ENCODE measurements at regions not wholly inside any gene's neighbourhood (a gene's known extent, or its start where the extent isn't known, plus 50 kb on each side); places are given as distances from the start of the nearest gene placed in this dataset.
"Not testable (repeated sequence)": the region's sequence is repeated elsewhere in the genome, so short reads cannot be mapped to it uniquely, and the experiment has no call there.

- DNase-seq (ENCODE audit: low read depth in 1 of 2, low spot score in 1 of 2): no peak
These were observed 225.3 kb upstream of the KAZN start for GRCh38 chr1:14373081-14373758.

- no peak for DNase-seq (ENCODE audit: low read depth in 1 of 2, low spot score in 1 of 2)
These were observed 223.3 kb upstream of the KAZN start for GRCh38 chr1:14375226-14375625.

- DNase-seq (ENCODE audit: low read depth in 1 of 2, low spot score in 1 of 2): no peak
These were observed 221.1 kb upstream of the KAZN start for GRCh38 chr1:14377386-14377785.

GRCh38 chr1:14380408-14380807, 218.1 kb upstream of the KAZN start:
- no peak for DNase-seq (ENCODE audit: low read depth in 1 of 2, low spot score in 1 of 2)

- no peak for DNase-seq (ENCODE audit: low read depth in 1 of 2, low spot score in 1 of 2)
These were observed 207.7 kb upstream of the KAZN start for GRCh38 chr1:14390816-14391215.

GRCh38 chr1:14392161-14392858, 206.2 kb upstream of the KAZN start:
- DNase-seq (ENCODE audit: low read depth in 1 of 2, low spot score in 1 of 2): no peak

GRCh38 chr1:14392859-14393365, 205.6 kb upstream of the KAZN start:
- no peak for DNase-seq (ENCODE audit: low read depth in 1 of 2, low spot score in 1 of 2)

- DNase-seq (ENCODE audit: low read depth in 1 of 2, low spot score in 1 of 2): no peak
These were observed 202.4 kb upstream of the KAZN start for GRCh38 chr1:14396100-14396499.

- no peak for DNase-seq (ENCODE audit: low read depth in 1 of 2, low spot score in 1 of 2)
These were observed 194.4 kb upstream of the KAZN start for GRCh38 chr1:14403961-14404645.

GRCh38 chr1:14404862-14405301, 193.6 kb upstream of the KAZN start:
- no peak for DNase-seq (ENCODE audit: low read depth in 1 of 2, low spot score in 1 of 2)

- no peak for DNase-seq (ENCODE audit: low read depth in 1 of 2, low spot score in 1 of 2)
These were observed 186.2 kb upstream of the KAZN start for GRCh38 chr1:14412235-14412634.

- no peak for DNase-seq (ENCODE audit: low read depth in 1 of 2, low spot score in 1 of 2)
These were observed 184.5 kb upstream of the KAZN start for GRCh38 chr1:14413819-14414490.

GRCh38 chr1:14415396-14415795, 183.1 kb upstream of the KAZN start:
- DNase-seq (ENCODE audit: low read depth in 1 of 2, low spot score in 1 of 2): no peak

- DNase-seq (ENCODE audit: low read depth in 1 of 2, low spot score in 1 of 2): not testable (repeated sequence)
These were observed 178.7 kb upstream of the KAZN start for GRCh38 chr1:14419778-14420218.

GRCh38 chr1:14420686-14421085, 177.8 kb upstream of the KAZN start:
- no peak for DNase-seq (ENCODE audit: low read depth in 1 of 2, low spot score in 1 of 2)

- no peak for DNase-seq (ENCODE audit: low read depth in 1 of 2, low spot score in 1 of 2)
These were observed 177.0 kb upstream of the KAZN start for GRCh38 chr1:14421295-14421976.

GRCh38 chr1:14421977-14422609, 176.4 kb upstream of the KAZN start:
- no peak for DNase-seq (ENCODE audit: low read depth in 1 of 2, low spot score in 1 of 2)

- no peak for DNase-seq (ENCODE audit: low read depth in 1 of 2, low spot score in 1 of 2)
These were observed 174.0 kb upstream of the KAZN start for GRCh38 chr1:14424325-14425002.

- DNase-seq (ENCODE audit: low read depth in 1 of 2, low spot score in 1 of 2): no peak
These were observed 171.6 kb upstream of the KAZN start for GRCh38 chr1:14426854-14427253.

- no peak for DNase-seq (ENCODE audit: low read depth in 1 of 2, low spot score in 1 of 2)
These were observed 168.9 kb upstream of the KAZN start for GRCh38 chr1:14429577-14429976.

All from activated T-helper 1 cell treated with anti-CD3 and anti-CD28 coated beads, Interleukin-2, amount 50 U/mL, for 16 hours (primary cell).